MM.1S (cell line): ENCODE measurements at regions not wholly inside any gene's neighbourhood (a gene's known extent, or its start where the extent isn't known, plus 50 kb on each side); places are given as distances from the start of the nearest gene placed in this dataset.
"Not testable (repeated sequence)": the region's sequence is repeated elsewhere in the genome, so short reads cannot be mapped to it uniquely, and the experiment has no call there.

ENCODE experiments used
- EZH2 ChIP-seq: fragments of 300-600 bp; sonication (generic); optimal IDR thresholded peaks from 2 replicates; pipeline ENCODE3; 2017; ENCODE audit warnings: low read depth, mild to moderate bottlenecking, antibody characterized with exemption, low read length, mixed read lengths
- TF ChIP-seq, protein P1 (sequence below): fragments of 300-600 bp; sonication (generic); IDR thresholded peaks from 2 replicates; pipeline ENCODE4 v1.5.1; 2016; ENCODE audit warnings: antibody characterized with exemption, low read length, mixed read lengths

DNA sequence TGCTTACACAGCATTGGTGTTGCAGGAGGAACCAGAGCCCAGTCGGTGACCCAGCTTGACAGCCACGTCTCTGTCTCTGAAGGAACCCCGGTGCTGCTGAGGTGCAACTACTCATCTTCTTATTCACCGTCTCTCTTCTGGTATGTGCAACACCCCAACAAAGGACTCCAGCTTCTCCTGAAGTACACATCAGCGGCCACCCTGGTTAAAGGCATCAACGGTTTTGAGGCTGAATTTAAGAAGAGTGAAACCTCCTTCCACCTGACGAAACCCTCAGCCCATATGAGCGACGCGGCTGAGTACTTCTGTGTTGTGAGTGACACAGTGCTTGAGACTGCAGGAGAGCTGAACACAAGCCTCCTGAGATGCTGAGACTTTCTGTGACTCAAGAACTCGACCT, 173.3 kb upstream of the OR4E1 start:
- TF ChIP-seq, protein P1, sequence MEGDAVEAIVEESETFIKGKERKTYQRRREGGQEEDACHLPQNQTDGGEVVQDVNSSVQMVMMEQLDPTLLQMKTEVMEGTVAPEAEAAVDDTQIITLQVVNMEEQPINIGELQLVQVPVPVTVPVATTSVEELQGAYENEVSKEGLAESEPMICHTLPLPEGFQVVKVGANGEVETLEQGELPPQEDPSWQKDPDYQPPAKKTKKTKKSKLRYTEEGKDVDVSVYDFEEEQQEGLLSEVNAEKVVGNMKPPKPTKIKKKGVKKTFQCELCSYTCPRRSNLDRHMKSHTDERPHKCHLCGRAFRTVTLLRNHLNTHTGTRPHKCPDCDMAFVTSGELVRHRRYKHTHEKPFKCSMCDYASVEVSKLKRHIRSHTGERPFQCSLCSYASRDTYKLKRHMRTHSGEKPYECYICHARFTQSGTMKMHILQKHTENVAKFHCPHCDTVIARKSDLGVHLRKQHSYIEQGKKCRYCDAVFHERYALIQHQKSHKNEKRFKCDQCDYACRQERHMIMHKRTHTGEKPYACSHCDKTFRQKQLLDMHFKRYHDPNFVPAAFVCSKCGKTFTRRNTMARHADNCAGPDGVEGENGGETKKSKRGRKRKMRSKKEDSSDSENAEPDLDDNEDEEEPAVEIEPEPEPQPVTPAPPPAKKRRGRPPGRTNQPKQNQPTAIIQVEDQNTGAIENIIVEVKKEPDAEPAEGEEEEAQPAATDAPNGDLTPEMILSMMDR: not testable (repeated sequence)
- TF ChIP-seq EZH2: not testable (repeated sequence)
